HepG2 (cell line): ENCODE measurements at regions not wholly inside any gene's neighbourhood (a gene's known extent, or its start where the extent isn't known, plus 50 kb on each side); places are given as distances from the start of the nearest gene placed in this dataset.

Experiments used
- KAT8 ChIP-seq: IDR thresholded peaks from 2 replicates; pipeline ENCODE4 v1.6.1; 2016; ENCODE audit warnings: missing genetic modification reagents, missing compliant biosample characterization
- KDM6A ChIP-seq: IDR thresholded peaks from 2 replicates; pipeline ENCODE4 v1.6.1; 2016; ENCODE audit warnings: low read depth
- KLF16 ChIP-seq, 2 experiments: sonication (generic) in 1 of 2; formaldehyde crosslinking in 1 of 2; IDR thresholded peaks; 2 replicates each; pipeline versions ENCODE4 v1.6.1 to v1.8.0; 2016 to 2023; ENCODE audit warnings: missing genetic modification reagents in 2 of 2, missing compliant biosample characterization in 1 of 2
- KLF6 ChIP-seq: IDR thresholded peaks from 2 replicates; pipeline ENCODE4 v1.8.0; 2016; ENCODE audit warnings: missing biosample characterization, missing genetic modification reagents
- MAZ ChIP-seq, 2 experiments: sonication (generic) in 1 of 2; formaldehyde crosslinking in 1 of 2; IDR thresholded peaks; 2 replicates each; pipeline versions ENCODE4 v1.5.0 to v1.6.1; 2012 to 2020; ENCODE audit warnings: low read depth in 2 of 2, mild to moderate bottlenecking in 2 of 2, borderline replicate concordance in 1 of 2, improper control_type of control experiment in 1 of 2, low read length in 1 of 2, missing genetic modification reagents in 1 of 2, moderate library complexity in 1 of 2
- MED13 ChIP-seq: sonication (generic); formaldehyde crosslinking; IDR thresholded peaks from 2 replicates; pipeline ENCODE4 v1.5.0; 2020; ENCODE audit warnings: missing genetic modification reagents
- MEF2D ChIP-seq: sonication (generic); formaldehyde crosslinking; IDR thresholded peaks from 2 replicates; pipeline ENCODE4 v1.5.1; 2020; ENCODE audit warnings: mild to moderate bottlenecking, missing genetic modification reagents
- NFYB ChIP-seq: sonication (generic); formaldehyde crosslinking; IDR thresholded peaks from 2 replicates; pipeline ENCODE4 v1.4.0; 2020; ENCODE audit warnings: missing genetic modification reagents
- PBX3 ChIP-seq: sonication (generic); formaldehyde crosslinking; IDR thresholded peaks from 2 replicates; pipeline ENCODE4 v1.8.1; 2023; ENCODE audit warnings: missing genetic modification reagents, inconsistent platforms, borderline replicate concordance
- PHF21A ChIP-seq: sonication (generic); formaldehyde crosslinking; IDR thresholded peaks from 2 replicates; pipeline ENCODE4 v1.5.0; 2020; ENCODE audit warnings: mild to moderate bottlenecking, missing genetic modification reagents
- PRDM15 ChIP-seq: sonication (generic); formaldehyde crosslinking; IDR thresholded peaks from 2 replicates; pipeline ENCODE4 v1.4.0; 2020; ENCODE audit warnings: missing genetic modification reagents
- REST ChIP-seq, 2 experiments: IDR thresholded peaks; 2 replicates each; pipeline ENCODE4 v1.6.1; 2011 to 2012; ENCODE audit warnings: low read length in 2 of 2, borderline replicate concordance in 1 of 2, low read depth in 1 of 2, mild to moderate bottlenecking in 1 of 2, moderate library complexity in 1 of 2
- SNAPC2 ChIP-seq: sonication (generic); formaldehyde crosslinking; IDR thresholded peaks from 2 replicates; pipeline ENCODE4 v1.8.1; 2022; ENCODE audit warnings: mild to moderate bottlenecking, missing genetic modification reagents
- ZEB1 ChIP-seq: IDR thresholded peaks from 2 replicates; pipeline ENCODE4 v1.6.1; 2012; ENCODE audit warnings: mild to moderate bottlenecking, low read depth, inconsistent platforms; ENCODE audit not compliant: insufficient replicate concordance
- ZFP36 ChIP-seq: fragments of 150-350 bp; IDR thresholded peaks from 2 replicates; pipeline ENCODE4 v1.6.1; 2018; ENCODE audit warnings: borderline replicate concordance, low read length, low read depth; ENCODE audit not compliant: partially characterized antibody
- ZNF496 ChIP-seq: sonication (generic); formaldehyde crosslinking; IDR thresholded peaks from 2 replicates; pipeline ENCODE4 v1.8.1; 2023; ENCODE audit warnings: mild to moderate bottlenecking, moderate library complexity, missing genetic modification reagents; ENCODE audit not compliant: insufficient replicate concordance
- ZNF543 ChIP-seq: sonication (generic); formaldehyde crosslinking; IDR thresholded peaks from 2 replicates; pipeline ENCODE4 v1.4.0; 2020; ENCODE audit warnings: mild to moderate bottlenecking, missing genetic modification reagents
- ZNF839 ChIP-seq: sonication (generic); formaldehyde crosslinking; IDR thresholded peaks from 2 replicates; pipeline ENCODE4 v1.4.0; 2020; ENCODE audit warnings: missing genetic modification reagents, mild to moderate bottlenecking, borderline replicate concordance
- ZNF878 ChIP-seq: sonication (generic); formaldehyde crosslinking; IDR thresholded peaks from 2 replicates; pipeline ENCODE4 v1.8.1; 2023; ENCODE audit warnings: mild to moderate bottlenecking, missing genetic modification reagents, moderate library complexity

GRCh38 chr6:26312501-26313397 is 52.2 kb upstream of the BTN3A2 start (continued):
- TF ChIP-seq PBX3 (CRISPR knock-in tag) = peak; percentile 49; the same call in 1 of the 2 replicates
- TF ChIP-seq ZNF839 = 0 out of 2 replicates have a peak, but pooled peaks have one; percentile 66
- TF ChIP-seq ZNF496 = no peak
- TF ChIP-seq MEF2D (CRISPR knock-in tag) = no peak
- TF ChIP-seq ZEB1 = peak; percentile 89
- TF ChIP-seq ZFP36 = no peak
- peak in 1 of 2 experiments; percentile 83; a peak in 1 of 4 replicates for TF ChIP-seq KLF16 (CRISPR knock-in tag; IDR thresholded peaks at IDR 0.05)
- no peak for TF ChIP-seq NFYB (CRISPR knock-in tag)
- 0 out of 2 replicates have a peak, but pooled peaks have one; percentile 31 for TF ChIP-seq KLF6 (CRISPR knock-in tag)
- peak; percentile 42; the same call in 1 of the 2 replicates for TF ChIP-seq MED13
- TF ChIP-seq ZNF543 (CRISPR knock-in tag) = peak; percentile 89
- peak; percentile 83; the same call in 1 of the 2 replicates for TF ChIP-seq PHF21A (CRISPR knock-in tag)
- peak; percentile 70; the same call in 1 of the 2 replicates for TF ChIP-seq KAT8 (CRISPR knock-in tag)
- no peak for TF ChIP-seq REST (IDR thresholded peaks at IDR 0.05; ENCODE audit: borderline replicate concordance in 1 of 2, low read depth in 1 of 2, low read length in 2 of 2)
- 0 out of 2 replicates have a peak, but pooled peaks have one; percentile 6 for TF ChIP-seq KDM6A (CRISPR knock-in tag)
- TF ChIP-seq SNAPC2 = peak; percentile 20; the same call in 1 of the 2 replicates
- TF ChIP-seq ZNF878 (CRISPR knock-in tag) = no peak; the same call in 1 of the 2 replicates
- TF ChIP-seq MAZ (IDR thresholded peaks at IDR 0.05; ENCODE audit: borderline replicate concordance, low read depth, low read length) = no peak; the same call in 1 of the 2 replicates
- TF ChIP-seq MAZ (CRISPR knock-in tag; IDR thresholded peaks at IDR 0.05; ENCODE audit: low read depth) = peak; percentile 29; the same call in 1 of the 2 replicates
- 0 out of 2 replicates have a peak, but pooled peaks have one; percentile 59 for TF ChIP-seq PRDM15 (CRISPR knock-in tag)
